Ishikawa (cell line): ENCODE measurements at regions not wholly inside any gene's neighbourhood (a gene's known extent, or its start where the extent isn't known, plus 50 kb on each side); places are given as distances from the start of the nearest gene placed in this dataset.

Experiments
- CEBPB ChIP-seq: IDR thresholded peaks from 2 replicates; pipeline ENCODE4 v1.6.1; 2012
- CREB1 ChIP-seq: IDR thresholded peaks from 2 replicates; pipeline ENCODE4 v1.6.1; 2012; ENCODE audit warnings: low read depth
- EGR1 ChIP-seq: IDR thresholded peaks from 2 replicates; pipeline ENCODE4 v1.6.1; 2012
- EP300 ChIP-seq: IDR thresholded peaks from 2 replicates; pipeline ENCODE4 v1.6.1; 2012; ENCODE audit warnings: borderline replicate concordance
- FOXM1 ChIP-seq: IDR thresholded peaks from 2 replicates; pipeline ENCODE4 v1.6.1; 2012; ENCODE audit warnings: low read depth, borderline replicate concordance
- MAX ChIP-seq: IDR thresholded peaks from 2 replicates; pipeline ENCODE4 v1.6.1; 2012
- NFIC ChIP-seq: IDR thresholded peaks from 2 replicates; pipeline ENCODE4 v1.6.1; 2012
- RAD21 ChIP-seq: IDR thresholded peaks from 2 replicates; pipeline ENCODE4 v1.6.1; 2012; ENCODE audit warnings: low read depth
- TAF1 ChIP-seq: IDR thresholded peaks from 2 replicates; pipeline ENCODE4 v1.6.1; 2012; ENCODE audit warnings: low read depth, mild to moderate bottlenecking
- TCF12 ChIP-seq: IDR thresholded peaks from 2 replicates; pipeline ENCODE4 v1.6.1; 2012; ENCODE audit warnings: low read depth
- TEAD4 ChIP-seq: IDR thresholded peaks from 2 replicates; pipeline ENCODE4 v1.6.1; 2012
- USF1 ChIP-seq: IDR thresholded peaks from 2 replicates; pipeline ENCODE4 v1.6.1; 2012
- YY1 ChIP-seq: IDR thresholded peaks from 2 replicates; pipeline ENCODE4 v1.6.1; 2012; ENCODE audit warnings: low read depth
- ZBTB7A ChIP-seq: IDR thresholded peaks from 2 replicates; pipeline ENCODE4 v1.6.1; 2012; ENCODE audit warnings: low read depth
- TF ChIP-seq, protein P1 (sequence below): IDR thresholded peaks from 2 replicates; pipeline ENCODE4 v1.6.1; 2012; ENCODE audit warnings: low read depth, mild to moderate bottlenecking

GRCh38 chr2:6381326-6381725 is 484.4 kb downstream of the CMPK2 start:
- TF ChIP-seq NFIC (no peak), TEAD4 (no peak), CEBPB (no peak), CREB1 (no peak), EP300 (no peak), RAD21 (no peak), USF1 (no peak), YY1 (no peak), TCF12 (no peak), EGR1 (no peak), ZBTB7A (no peak), FOXM1 (no peak), MAX (no peak), TAF1 (no peak)
- TF ChIP-seq, protein P1, sequence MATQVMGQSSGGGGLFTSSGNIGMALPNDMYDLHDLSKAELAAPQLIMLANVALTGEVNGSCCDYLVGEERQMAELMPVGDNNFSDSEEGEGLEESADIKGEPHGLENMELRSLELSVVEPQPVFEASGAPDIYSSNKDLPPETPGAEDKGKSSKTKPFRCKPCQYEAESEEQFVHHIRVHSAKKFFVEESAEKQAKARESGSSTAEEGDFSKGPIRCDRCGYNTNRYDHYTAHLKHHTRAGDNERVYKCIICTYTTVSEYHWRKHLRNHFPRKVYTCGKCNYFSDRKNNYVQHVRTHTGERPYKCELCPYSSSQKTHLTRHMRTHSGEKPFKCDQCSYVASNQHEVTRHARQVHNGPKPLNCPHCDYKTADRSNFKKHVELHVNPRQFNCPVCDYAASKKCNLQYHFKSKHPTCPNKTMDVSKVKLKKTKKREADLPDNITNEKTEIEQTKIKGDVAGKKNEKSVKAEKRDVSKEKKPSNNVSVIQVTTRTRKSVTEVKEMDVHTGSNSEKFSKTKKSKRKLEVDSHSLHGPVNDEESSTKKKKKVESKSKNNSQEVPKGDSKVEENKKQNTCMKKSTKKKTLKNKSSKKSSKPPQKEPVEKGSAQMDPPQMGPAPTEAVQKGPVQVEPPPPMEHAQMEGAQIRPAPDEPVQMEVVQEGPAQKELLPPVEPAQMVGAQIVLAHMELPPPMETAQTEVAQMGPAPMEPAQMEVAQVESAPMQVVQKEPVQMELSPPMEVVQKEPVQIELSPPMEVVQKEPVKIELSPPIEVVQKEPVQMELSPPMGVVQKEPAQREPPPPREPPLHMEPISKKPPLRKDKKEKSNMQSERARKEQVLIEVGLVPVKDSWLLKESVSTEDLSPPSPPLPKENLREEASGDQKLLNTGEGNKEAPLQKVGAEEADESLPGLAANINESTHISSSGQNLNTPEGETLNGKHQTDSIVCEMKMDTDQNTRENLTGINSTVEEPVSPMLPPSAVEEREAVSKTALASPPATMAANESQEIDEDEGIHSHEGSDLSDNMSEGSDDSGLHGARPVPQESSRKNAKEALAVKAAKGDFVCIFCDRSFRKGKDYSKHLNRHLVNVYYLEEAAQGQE, result no peak

DNA sequence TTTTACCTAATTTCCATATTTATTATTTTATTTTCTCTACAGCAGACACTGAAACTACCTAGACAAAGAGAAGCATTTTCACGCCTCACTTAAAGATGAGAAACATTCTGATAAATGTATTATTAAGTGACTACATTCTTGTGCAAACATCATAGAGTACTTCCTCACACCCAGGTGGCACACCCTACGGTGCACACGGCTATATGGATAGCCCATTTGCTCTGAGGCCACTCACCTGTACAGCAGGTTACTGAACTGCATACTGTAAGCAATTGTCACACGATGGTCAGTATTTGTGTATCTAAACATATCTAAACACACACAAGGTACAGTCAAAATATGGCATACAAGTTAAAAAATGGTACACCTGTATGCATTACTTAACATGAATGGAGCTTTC is 481.4 kb downstream of the CMPK2 start:
- TF ChIP-seq, protein P1, result no peak
- no peak for TF ChIP-seq TCF12
- no peak for TF ChIP-seq MAX
- no peak for TF ChIP-seq RAD21
- no peak for TF ChIP-seq CEBPB
- no peak for TF ChIP-seq TEAD4
- TF ChIP-seq ZBTB7A, result no peak
- TF ChIP-seq FOXM1, result no peak
- no peak for TF ChIP-seq TAF1
- no peak for TF ChIP-seq YY1
- no peak for TF ChIP-seq EP300
- no peak for TF ChIP-seq EGR1
- TF ChIP-seq NFIC, result no peak
- no peak for TF ChIP-seq USF1
- TF ChIP-seq CREB1, result no peak

DNA sequence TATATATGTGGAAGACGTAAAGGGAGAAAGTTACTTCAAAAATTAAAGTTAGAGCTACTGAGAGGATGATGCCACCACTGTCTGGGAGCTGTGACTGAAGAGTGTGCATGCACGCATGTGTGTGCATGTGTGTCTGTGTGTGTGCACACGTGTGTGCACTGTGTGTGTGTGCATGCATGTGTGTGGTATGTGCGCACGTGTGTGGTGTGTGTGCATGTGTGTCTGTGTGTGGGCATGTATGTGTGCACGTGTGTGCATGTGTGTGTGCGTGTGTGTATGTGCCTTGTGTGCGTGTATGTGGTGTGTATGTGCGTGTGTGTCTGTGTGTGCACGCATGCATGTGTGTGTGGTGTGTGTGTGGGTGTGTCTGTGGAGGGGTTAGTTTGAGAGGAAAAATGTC is 473.4 kb downstream of the CMPK2 start:
- TF ChIP-seq RAD21 (no peak), CEBPB (no peak), TCF12 (no peak), TAF1 (no peak), CREB1 (no peak), YY1 (no peak), ZBTB7A (no peak), MAX (no peak), EP300 (no peak), USF1 (no peak), EGR1 (no peak), FOXM1 (no peak), TEAD4 (no peak), NFIC (no peak)
- TF ChIP-seq, protein P1, result no peak

GRCh38 chr2:6392966-6393365 is 472.7 kb downstream of the CMPK2 start:
- no peak for TF ChIP-seq TAF1
- TF ChIP-seq NFIC, result no peak
- TF ChIP-seq RAD21, result no peak
- no peak for TF ChIP-seq FOXM1
- no peak for TF ChIP-seq CREB1
- no peak for TF ChIP-seq ZBTB7A
- TF ChIP-seq TEAD4, result no peak
- no peak for TF ChIP-seq CEBPB
- no peak for TF ChIP-seq USF1
- TF ChIP-seq, protein P1, result no peak
- no peak for TF ChIP-seq TCF12
